SK-N-SH (cell line): ENCODE measurements at regions not wholly inside any gene's neighbourhood (a gene's known extent, or its start where the extent isn't known, plus 50 kb on each side); places are given as distances from the start of the nearest gene placed in this dataset.

Experiments
- CTCF ChIA-PET: fragments of 300-600, 350-600 bp; formaldehyde crosslinking; extraction: SDS; loops from one replicate; lab custom pipeline; 2021; lab: Yijun Ruan, JAX
- POLR2A ChIA-PET: fragments of 350-600 bp; sonication (Branson Sonifier 250); formaldehyde crosslinking; extraction: SDS; loops from one replicate; lab custom pipeline; 2020; ENCODE audit warnings: antibody characterized with exemption, inconsistent platforms; lab: Yijun Ruan, JAX
- DNase-seq: peaks from one replicate; pipeline ENCODE4 v3.0.0; 2012
- H2AFZ ChIP-seq: fragments of 200-600 bp; sonication (generic); 2 replicates; pipeline ENCODE4 v1.8.1; 2016; ENCODE audit warnings: antibody characterized with exemption, mild to moderate bottlenecking, low read depth
- H3F3A ChIP-seq: fragments of 200-600 bp; sonication (generic); replicated peaks from 2 replicates; pipeline ENCODE3; 2016; ENCODE audit warnings: antibody characterized with exemption, mild to moderate bottlenecking; ENCODE audit not compliant: insufficient read depth
- H3K27ac ChIP-seq, 2 experiments: fragments of 200-500 bp in 1 of 2; fragments of 200-600 bp in 1 of 2; sonication (Bioruptor generic) in 1 of 2; sonication (generic), shearing (Covaris generic) in 1 of 2; 2 replicates each; pipeline versions ENCODE4 v1.5.1 to v1.6.1; 2014 to 2016; ENCODE audit warnings: low read depth in 2 of 2, inconsistent platforms in 1 of 2, low read length in 1 of 2, mild to moderate bottlenecking in 1 of 2, mixed read lengths in 1 of 2
- H3K27me3 ChIP-seq: fragments of 200-600 bp; sonication (generic), shearing (Covaris generic); 2 replicates; pipeline ENCODE4 v1.6.1; 2016; ENCODE audit warnings: mixed run types; ENCODE audit not compliant: insufficient read depth
- H3K36me3 ChIP-seq, 2 experiments: fragments of 200-500 bp in 1 of 2; fragments of 200-600 bp in 1 of 2; sonication (Bioruptor generic) in 1 of 2; sonication (generic) in 1 of 2; replicated peaks in 1 of 2; 2 replicates each; pipeline versions ENCODE3 to v1.5.1; 2014 to 2016; ENCODE audit warnings: low read length in 1 of 2, mild to moderate bottlenecking in 1 of 2; ENCODE audit not compliant: insufficient read depth in 2 of 2, control insufficient read depth in 1 of 2
- H3K4me1 ChIP-seq, 2 experiments: fragments of 200-500 bp in 1 of 2; fragments of 200-600 bp in 1 of 2; sonication (Bioruptor generic) in 1 of 2; sonication (generic), shearing (Covaris generic) in 1 of 2; 2 replicates each; pipeline versions ENCODE4 v1.5.1 to v1.6.1; 2014 to 2016; ENCODE audit warnings: low read depth in 1 of 2, low read length in 1 of 2, mixed run types in 1 of 2; ENCODE audit not compliant: insufficient read depth in 2 of 2, control insufficient read depth in 1 of 2
- H3K4me2 ChIP-seq: fragments of 200-600 bp; sonication (generic), shearing (Covaris generic); 2 replicates; pipeline ENCODE4 v1.6.1; 2017; ENCODE audit warnings: mixed run types
- H3K4me3 ChIP-seq, 2 experiments: fragments of 200-500 bp in 1 of 2; fragments of 200-600 bp in 1 of 2; sonication (Bioruptor generic) in 1 of 2; sonication (generic), shearing (Covaris generic) in 1 of 2; 2 replicates each; pipeline versions ENCODE4 v1.5.1 to v1.8.1; 2014 to 2016; ENCODE audit warnings: low read depth in 2 of 2, inconsistent platforms in 1 of 2, low read length in 1 of 2, mild to moderate bottlenecking in 1 of 2, mixed read lengths in 1 of 2, moderate library complexity in 1 of 2
- H3K79me2 ChIP-seq: fragments of 200-600 bp; sonication (generic); 2 replicates; pipeline ENCODE4 v1.8.1; 2017; ENCODE audit warnings: mild to moderate bottlenecking; ENCODE audit not compliant: insufficient read depth
- H3K9ac ChIP-seq: fragments of 200-600 bp; sonication (generic); 2 replicates; pipeline ENCODE4 v1.6.1; 2017; ENCODE audit warnings: mixed run types
- H3K9me2 ChIP-seq: fragments of 200-600 bp; sonication (generic); 2 replicates; pipeline ENCODE4 v1.6.1; 2017; ENCODE audit warnings: mixed run types
- H3K9me3 ChIP-seq: fragments of 200-600 bp; sonication (generic); 2 replicates; pipeline ENCODE4 v1.6.1; 2017; ENCODE audit warnings: mixed run types, mild to moderate bottlenecking, moderate library complexity
- H4K20me1 ChIP-seq: fragments of 200-600 bp; sonication (generic); 2 replicates; pipeline ENCODE4 v1.6.1; 2017; ENCODE audit warnings: mild to moderate bottlenecking, mixed run types; ENCODE audit not compliant: insufficient read depth
- CHD2 ChIP-seq: fragments of 150-350 bp; IDR thresholded peaks from 2 replicates; pipeline ENCODE4 v1.6.1; 2018; ENCODE audit warnings: low read length; ENCODE audit not compliant: partially characterized antibody
- CTCF ChIP-seq: fragments of 200-600 bp; sonication (generic); IDR thresholded peaks from 2 replicates; pipeline ENCODE4 v1.6.1; 2017; ENCODE audit warnings: antibody characterized with exemption, mild to moderate bottlenecking, moderate library complexity
- ELF1 ChIP-seq: IDR thresholded peaks from 2 replicates; pipeline ENCODE4 v1.4.0; 2012
- FOXJ3 ChIP-seq: sonication (generic); formaldehyde crosslinking; IDR thresholded peaks from 2 replicates; pipeline ENCODE4 v1.5.1; 2020; ENCODE audit warnings: mild to moderate bottlenecking, missing genetic modification reagents
- FOXM1 ChIP-seq: IDR thresholded peaks from 2 replicates; pipeline ENCODE4 v1.4.0; 2012; ENCODE audit warnings: low read depth, mild to moderate bottlenecking
- REST ChIP-seq: IDR thresholded peaks from 2 replicates; pipeline ENCODE4 v1.6.1; 2012; ENCODE audit warnings: mild to moderate bottlenecking, low read depth, low read length, moderate library complexity
- RFX5 ChIP-seq: IDR thresholded peaks from 2 replicates; pipeline ENCODE4 v1.6.1; 2012; ENCODE audit warnings: mild to moderate bottlenecking, improper control_type of control experiment, low read length
- SIN3A ChIP-seq: IDR thresholded peaks from 2 replicates; pipeline ENCODE4 v1.6.1; 2012; ENCODE audit warnings: low read depth, mild to moderate bottlenecking, low read length, moderate library complexity, borderline replicate concordance
- SMC3 ChIP-seq: IDR thresholded peaks from 2 replicates; pipeline ENCODE4 v1.6.1; 2012; ENCODE audit warnings: low read depth, low read length, improper control_type of control experiment
- TAF1 ChIP-seq: IDR thresholded peaks from 2 replicates; pipeline ENCODE4 v1.6.1; 2012; ENCODE audit warnings: low read depth, mild to moderate bottlenecking, low read length, moderate library complexity, borderline replicate concordance
- TCF12 ChIP-seq: IDR thresholded peaks from 2 replicates; pipeline ENCODE4 v1.4.0; 2012
- YY1 ChIP-seq: IDR thresholded peaks from 2 replicates; pipeline ENCODE4 v1.4.0; 2012; ENCODE audit warnings: low read depth, mild to moderate bottlenecking
- WGBS: methylation state at CpG from one replicate; pipeline ENCODE4 v1.1.6; 2017; ENCODE audit warnings: low lambda C conversion rate; 5-methylcytosine and 5-hydroxymethylcytosine counted together
- TF ChIP-seq, protein P1 (sequence below): IDR thresholded peaks from 2 replicates; pipeline ENCODE4 v1.4.0; 2012; ENCODE audit warnings: low read depth, borderline replicate concordance
- TF ChIP-seq, protein P2 (sequence below): IDR thresholded peaks from 2 replicates; pipeline ENCODE4 v1.4.0; 2012; ENCODE audit warnings: low read depth
- TF ChIP-seq, protein P3 (sequence below): fragments of 150-350 bp; IDR thresholded peaks from 2 replicates; pipeline ENCODE4 v1.6.1; 2017; ENCODE audit warnings: antibody characterized with exemption, low read length, low read depth, borderline replicate concordance

GRCh38 chr15:61777689-61778088 is 282.6 kb downstream of the VPS13C start (continued):
- TF ChIP-seq, protein P1, sequence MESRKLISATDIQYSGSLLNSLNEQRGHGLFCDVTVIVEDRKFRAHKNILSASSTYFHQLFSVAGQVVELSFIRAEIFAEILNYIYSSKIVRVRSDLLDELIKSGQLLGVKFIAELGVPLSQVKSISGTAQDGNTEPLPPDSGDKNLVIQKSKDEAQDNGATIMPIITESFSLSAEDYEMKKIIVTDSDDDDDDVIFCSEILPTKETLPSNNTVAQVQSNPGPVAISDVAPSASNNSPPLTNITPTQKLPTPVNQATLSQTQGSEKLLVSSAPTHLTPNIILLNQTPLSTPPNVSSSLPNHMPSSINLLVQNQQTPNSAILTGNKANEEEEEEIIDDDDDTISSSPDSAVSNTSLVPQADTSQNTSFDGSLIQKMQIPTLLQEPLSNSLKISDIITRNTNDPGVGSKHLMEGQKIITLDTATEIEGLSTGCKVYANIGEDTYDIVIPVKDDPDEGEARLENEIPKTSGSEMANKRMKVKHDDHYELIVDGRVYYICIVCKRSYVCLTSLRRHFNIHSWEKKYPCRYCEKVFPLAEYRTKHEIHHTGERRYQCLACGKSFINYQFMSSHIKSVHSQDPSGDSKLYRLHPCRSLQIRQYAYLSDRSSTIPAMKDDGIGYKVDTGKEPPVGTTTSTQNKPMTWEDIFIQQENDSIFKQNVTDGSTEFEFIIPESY = no peak
- TF ChIP-seq ELF1 (no peak), CTCF (no peak), FOXJ3 (CRISPR knock-in tag) (no peak), FOXM1 (no peak)
- TF ChIP-seq, protein P2, sequence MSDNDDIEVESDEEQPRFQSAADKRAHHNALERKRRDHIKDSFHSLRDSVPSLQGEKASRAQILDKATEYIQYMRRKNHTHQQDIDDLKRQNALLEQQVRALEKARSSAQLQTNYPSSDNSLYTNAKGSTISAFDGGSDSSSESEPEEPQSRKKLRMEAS = no peak

DNA sequence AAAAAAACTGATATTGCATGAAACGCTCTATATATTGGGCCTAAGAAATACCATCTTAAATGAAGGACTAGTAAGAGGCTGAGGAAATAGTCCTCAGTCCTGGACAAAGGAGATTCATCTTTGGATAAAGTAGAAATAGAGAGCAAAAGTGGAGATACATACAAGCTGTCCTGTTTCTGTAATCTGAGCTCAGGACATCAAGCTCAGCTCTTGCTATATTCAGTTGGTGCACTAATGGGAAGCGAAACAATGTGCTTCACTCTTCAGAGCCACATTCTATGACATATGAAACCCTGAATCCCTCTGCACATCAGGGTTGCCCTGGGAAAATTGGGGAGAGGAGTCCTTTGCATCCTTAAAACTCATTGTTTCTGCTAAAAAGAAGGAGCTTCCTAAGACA is 290.7 kb downstream of the VPS13C start:
- Histone ChIP-seq H3K4me1 (no peaks in the 10 kb centered on the region), H3K9ac (no peak overlapping the region), H3K9me3 (no peaks in the 10 kb centered on the region; the same call in 1 of the 2 replicates), H2AFZ (no peak overlapping the region), H3K36me3 (no peaks in the 10 kb centered on the region), H3K9me2 (no peaks in the 10 kb centered on the region), H3F3A (no peaks in the 10 kb centered on the region), H4K20me1 (no peaks in the 10 kb centered on the region), H3K4me3 (no peak overlapping the region), H3K79me2 (no peaks in the 10 kb centered on the region), H3K27ac (no peak overlapping the region), H3K4me2 (no peak overlapping the region), H3K27me3 (no peaks in the 10 kb centered on the region)
- ChIA-PET CTCF (interaction anchor here (0.7 kb wide), 1 partner anchor 1410 kb away, joined by 3 read pairs; no protein-coding TSS in a partner anchor), POLR2A (no interaction called here)
- 46% methylated on average over 2 of the region's 2 CpGs for WGBS
- no peak for DNase-seq
- TF ChIP-seq SMC3 (no peak), SIN3A (no peak), TAF1 (no peak), CHD2 (no peak), YY1 (no peak), TCF12 (no peak), RFX5 (no peak), REST (no peak)
- TF ChIP-seq, protein P3, sequence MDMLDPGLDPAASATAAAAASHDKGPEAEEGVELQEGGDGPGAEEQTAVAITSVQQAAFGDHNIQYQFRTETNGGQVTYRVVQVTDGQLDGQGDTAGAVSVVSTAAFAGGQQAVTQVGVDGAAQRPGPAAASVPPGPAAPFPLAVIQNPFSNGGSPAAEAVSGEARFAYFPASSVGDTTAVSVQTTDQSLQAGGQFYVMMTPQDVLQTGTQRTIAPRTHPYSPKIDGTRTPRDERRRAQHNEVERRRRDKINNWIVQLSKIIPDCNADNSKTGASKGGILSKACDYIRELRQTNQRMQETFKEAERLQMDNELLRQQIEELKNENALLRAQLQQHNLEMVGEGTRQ = no peak
- TF ChIP-seq, protein P2 = no peak
